HG02884 (cell line): ENCODE measurements at regions not wholly inside any gene's neighbourhood (a gene's known extent, or its start where the extent isn't known, plus 50 kb on each side); places are given as distances from the start of the nearest gene placed in this dataset.

Experiments
- ATAC-seq: cut with Tn5 transposase; IDR thresholded peaks from one replicate; pipeline ENCODE4 v1.9.1; 2021; ENCODE audit warnings: mild to moderate bottlenecking, moderate library complexity; ENCODE audit not compliant: unreplicated experiment

DNA sequence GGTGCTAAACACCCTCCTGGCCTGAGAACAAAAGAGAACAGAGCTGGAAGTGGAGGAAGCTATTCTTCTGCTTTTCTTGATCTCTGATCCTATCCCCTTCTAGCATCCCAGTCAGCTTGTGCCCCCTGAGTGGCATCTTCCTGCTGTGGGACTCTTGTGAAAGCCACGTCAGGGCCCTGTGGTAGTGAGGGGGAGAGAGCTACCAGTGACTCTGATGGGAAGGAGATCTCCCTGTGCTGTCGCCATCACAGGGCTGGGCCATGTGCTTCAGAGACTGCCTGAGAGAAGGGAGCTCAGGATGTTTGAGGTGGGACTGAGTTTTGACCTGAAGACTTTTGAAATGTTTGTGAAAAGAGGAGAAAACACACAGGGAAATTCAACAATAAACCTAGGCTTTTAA, 107.6 kb upstream of the FUT8 start:
- ATAC-seq: no peak

DNA sequence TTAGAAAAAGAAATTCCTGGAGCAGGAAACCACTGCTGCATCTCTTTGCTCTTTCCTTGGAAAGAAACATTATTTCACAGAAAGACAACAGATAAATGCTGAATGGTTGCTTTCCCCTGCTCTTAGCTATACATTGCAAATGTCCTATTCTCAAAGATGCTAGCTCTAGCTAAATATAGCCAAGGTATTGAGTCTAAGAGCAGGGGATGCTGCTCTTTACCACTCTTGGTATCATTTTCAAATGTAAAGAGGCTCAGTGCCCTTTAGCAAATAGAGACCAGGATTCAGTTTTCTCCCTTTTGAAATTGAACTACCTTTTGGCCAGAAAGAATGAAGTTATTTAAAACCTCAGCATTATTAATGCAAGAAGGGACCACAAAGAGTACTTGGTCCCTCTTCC, 104.0 kb upstream of the FUT8 start:
- no peak for ATAC-seq

DNA sequence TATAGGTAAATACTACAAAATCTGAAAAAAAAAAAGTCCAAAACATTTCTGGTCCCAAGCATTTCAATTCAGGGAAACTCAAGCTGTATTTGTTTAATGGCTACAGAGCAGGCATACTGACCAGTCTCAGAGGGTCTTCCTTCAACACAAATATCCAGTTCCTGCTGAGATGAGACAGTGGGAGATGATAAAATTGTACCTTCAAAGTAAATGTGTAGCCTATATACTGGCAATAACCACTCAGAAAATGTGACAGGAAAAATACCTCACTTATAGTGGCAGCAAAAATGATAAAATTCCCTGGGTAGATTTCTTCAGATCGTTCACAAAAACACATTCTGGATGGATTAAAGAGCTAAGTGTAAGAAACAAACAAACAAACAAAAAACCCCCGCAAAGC, 102.0 kb upstream of the FUT8 start:
- ATAC-seq: no peak

DNA sequence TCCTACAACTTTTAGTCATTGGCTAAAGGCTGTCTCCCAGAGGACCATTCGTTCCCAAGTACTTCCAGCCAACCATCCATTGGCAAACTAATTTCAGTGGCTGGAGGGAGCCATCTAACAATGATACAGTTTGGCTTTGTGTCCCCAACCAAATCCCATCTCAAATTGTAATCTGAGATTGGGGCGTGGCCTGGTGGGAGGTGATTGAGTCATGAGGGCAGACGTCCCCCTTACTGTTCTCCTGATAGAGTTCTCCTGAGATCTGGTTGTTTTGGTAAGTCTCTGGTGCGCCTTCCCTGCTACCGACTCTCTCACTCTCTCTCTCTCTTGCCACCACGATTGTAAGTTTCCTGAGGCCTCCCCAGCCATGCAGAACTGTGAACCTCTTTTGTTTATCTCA, 99.7 kb upstream of the FUT8 start:
- ATAC-seq: no peak

DNA sequence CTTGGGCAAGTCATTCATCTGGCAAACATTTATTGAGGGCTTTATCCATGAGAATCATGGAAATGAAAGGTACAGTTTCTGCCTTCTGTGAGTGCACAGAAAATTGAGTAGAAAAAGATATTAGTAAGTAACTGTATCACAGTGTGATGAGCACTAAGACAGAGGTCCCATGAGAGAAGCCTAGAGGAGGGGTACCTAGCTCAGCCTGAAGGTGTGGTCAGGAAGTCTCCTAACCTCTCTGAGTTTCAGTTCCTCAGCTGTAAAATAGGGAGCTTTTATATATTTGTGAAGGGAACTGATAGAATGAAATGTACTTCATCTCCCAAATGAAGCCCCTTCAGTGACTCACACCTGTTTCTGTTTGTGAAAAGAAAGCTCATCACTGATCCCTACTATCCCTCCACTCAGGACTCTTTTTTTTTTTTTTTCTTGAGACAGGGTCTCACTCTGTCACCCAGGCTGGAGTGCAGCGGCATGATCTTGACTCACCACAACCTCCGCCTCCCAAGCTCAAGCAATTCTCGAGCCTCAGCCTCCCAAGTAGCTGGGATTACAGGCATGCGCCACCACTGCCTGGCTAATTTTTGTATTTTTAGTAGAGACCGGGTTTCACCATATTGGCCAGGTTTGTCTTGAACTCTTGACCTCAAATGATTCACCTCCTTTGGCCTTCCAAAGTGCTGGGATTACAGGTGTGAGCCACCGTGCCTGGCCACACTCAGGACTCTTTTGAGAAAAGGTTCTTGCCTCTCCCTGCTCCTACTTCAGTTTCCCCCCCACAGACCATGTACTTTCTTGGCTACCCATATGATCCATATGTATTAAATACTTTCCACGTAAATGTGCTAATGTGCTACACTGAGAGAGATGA, 93.7 kb upstream of the FUT8 start:
- ATAC-seq: peak; percentile 65

DNA sequence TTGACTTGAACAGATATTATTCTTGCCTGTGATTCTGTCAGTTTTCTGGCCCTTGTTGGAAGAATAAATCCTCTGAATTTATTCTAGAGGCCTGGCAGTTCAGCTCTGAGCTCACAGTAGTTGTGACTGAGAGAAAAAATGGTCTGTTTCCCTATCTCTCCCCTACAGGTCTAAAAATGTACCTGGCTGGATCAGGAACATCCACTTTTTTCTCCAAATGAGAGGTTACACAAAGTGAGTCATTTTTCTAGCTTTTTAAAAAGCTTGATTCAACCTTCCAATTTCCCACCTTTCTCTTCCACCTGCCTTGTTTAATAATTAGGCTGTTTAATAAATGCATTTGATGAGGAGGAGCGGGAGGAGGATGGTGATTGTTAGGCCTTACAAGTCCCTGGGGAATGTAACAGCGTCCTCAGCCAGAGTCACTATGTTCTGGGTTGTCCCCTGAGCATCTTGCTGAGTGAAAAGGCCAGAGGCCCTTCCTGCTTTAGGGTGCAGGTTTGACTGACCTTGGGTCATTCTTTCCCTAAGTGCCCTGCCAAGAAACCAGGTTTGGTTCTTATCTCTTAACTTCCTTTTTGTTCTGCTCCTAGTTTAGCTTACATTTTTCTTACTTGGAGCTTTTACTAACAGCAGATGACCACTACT, 91.7 kb upstream of the FUT8 start:
- ATAC-seq: no peak

DNA sequence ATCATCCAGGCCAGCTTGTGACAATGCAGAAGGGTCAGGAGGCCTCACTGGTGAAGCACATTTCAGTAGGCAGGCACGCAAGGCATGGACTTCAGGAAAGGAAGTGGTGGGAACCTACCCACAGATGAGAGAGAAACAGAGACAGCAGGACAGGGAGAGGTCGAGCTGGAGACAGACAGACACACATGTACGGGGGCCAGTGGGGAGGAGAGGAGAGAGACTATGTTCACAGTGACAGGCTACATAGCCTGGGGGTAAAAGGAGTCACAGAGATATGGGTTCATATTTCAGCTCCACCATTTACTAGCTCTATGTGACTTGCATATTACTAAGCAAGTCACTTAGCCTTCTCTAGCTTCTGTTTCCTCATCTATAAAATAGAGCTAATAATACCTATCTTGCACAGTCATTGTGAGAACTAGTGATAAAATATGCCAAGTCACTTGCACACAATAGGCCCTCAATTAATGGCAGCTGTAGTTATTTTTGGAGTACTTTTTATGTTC, 91.1 kb upstream of the FUT8 start:
- ATAC-seq: peak; percentile 58

DNA sequence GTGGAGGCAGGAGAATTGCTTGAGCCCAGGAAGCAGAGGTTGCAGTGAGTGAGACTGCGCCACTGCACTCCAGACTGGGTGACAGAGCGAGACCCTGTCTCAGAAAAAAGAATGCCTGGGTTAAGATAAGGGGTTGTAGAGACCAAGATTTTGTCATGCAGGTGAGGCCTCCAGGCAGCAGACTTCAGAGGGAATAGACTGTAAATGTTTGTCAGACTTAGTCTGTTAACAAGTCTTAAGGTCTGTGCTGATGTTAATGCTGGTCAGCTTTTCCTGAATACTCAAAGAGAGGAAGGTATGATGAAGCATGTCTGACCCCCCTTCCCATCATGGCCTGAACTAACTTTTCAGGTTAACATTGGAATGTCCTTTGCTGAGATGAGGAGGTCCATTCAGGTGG, 83.0 kb upstream of the FUT8 start:
- ATAC-seq: no peak

DNA sequence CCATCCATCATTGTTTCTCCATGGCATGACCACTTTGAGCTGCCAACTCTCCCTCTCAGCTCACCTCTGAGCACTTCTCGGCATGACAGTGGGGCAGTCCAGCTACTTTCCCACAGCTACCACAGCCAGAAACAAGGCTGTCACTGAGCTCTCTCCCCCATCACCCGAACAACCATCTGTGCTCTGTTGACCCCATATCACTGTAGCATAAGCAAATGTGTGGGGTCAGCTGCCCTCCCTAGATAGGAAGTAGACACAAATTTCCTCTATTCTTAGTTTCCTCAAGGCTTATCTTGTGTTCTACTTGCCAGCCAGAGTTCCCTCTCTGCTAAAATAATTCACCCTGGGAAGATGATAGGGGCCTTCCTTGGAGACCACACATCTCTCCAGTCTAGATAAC, 82.6 kb upstream of the FUT8 start:
- ATAC-seq: no peak

DNA sequence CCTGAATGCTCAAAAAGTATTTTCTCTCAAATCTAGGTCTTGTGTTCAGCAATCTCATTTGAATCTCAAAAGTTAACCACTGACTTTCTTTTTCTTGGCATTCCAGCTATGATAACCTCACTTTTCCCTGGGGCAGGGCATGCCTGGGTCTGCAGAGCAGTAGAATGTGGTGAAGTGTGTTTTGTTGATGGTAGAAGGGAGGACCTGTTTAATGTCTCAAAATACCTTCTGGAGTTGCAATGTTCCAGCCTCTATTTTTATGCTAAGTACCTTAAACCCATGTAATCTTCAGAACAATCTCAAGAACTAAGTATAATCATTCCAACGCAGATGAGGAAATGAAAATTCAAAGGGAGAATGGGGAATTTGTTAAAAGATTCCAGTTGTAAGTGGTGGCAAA, 82.1 kb upstream of the FUT8 start:
- no peak for ATAC-seq

DNA sequence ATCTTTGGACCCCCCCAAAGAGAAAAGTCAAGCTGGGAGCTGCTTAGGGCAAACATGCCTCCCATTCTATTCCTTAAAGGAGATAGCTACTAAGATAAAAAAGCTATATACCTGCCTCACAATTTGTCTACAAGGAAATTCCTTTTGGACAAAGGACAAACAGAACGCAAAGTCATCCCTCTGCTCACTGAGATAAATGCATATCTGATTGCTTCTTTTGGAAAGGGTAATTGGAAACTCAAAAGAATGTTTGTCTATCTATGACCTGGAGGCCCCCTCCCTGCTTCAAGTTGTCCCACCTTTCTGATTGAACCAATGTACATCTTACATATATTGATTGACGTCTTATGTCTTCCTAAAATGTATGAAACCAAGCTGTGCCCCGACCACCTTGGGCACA, 80.9 kb upstream of the FUT8 start:
- no peak for ATAC-seq

DNA sequence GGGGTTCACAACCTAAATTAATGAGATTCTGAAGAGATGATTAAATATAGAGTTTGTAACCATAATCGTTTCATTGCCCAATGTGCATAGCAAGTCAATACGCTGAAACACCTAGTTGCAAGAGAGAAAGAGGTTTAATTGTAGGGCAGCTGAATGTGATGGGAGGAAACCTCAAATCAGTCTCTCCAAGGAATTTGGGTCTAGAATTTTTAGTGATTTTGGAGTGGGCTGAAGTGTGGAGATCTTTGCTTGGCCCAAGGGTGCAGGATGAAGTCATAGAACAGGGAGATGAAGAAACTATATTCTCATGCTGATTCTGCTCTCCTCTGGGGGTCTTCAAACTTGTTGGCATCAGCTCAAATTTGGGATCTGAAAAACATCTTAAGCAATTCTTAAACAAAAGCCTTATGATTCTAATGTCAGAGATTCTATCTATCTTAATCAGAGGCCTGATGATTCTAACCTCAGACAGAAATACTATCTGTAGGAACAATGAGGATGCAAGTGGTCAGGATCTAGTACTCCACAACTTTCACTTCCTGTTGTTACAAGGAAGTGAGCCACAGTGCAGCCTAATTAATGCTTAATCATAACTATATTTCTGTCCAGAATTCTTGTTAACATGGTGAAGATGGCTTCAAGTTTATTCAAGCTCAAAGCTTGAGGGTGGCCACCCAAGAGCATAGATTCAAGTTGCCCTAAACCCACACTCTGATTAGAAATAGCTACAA, 80.2 kb upstream of the FUT8 start:
- no peak for ATAC-seq

DNA sequence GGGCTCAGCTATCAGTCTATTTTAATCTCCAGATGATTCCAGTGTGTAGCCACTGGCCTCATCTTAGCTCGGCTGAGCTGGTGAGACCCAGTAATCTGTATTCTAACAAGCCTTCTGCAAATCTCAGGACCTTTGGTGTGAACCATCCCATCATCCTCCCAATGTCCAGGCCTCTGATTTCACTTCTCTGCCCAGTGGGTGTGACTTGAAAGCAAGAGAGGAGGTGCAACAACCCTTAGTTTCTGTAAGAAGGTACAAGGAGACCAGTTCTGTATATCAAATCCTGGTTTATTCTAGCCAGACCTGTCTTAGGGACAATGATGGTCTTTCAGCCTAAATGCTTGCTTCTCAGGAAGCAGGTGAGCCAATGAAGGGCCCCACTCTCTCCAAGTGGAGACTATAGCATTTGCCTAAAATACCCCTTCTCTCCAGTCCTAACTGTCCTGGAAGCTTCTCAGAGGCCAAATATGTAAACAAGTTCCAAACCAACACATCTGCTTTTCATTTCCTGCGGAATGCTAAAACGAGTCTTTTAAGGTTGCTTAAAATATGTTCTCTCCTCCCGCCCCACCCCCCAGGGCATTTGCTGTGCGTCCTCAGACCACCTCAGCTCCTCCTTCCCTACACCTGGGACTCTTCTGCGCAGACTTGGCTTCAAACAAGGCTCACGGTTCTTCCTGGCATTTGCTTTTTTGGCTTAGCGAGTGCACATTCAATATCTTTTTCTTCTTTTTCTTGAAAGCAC, 78.4 kb upstream of the FUT8 start:
- no peak for ATAC-seq

DNA sequence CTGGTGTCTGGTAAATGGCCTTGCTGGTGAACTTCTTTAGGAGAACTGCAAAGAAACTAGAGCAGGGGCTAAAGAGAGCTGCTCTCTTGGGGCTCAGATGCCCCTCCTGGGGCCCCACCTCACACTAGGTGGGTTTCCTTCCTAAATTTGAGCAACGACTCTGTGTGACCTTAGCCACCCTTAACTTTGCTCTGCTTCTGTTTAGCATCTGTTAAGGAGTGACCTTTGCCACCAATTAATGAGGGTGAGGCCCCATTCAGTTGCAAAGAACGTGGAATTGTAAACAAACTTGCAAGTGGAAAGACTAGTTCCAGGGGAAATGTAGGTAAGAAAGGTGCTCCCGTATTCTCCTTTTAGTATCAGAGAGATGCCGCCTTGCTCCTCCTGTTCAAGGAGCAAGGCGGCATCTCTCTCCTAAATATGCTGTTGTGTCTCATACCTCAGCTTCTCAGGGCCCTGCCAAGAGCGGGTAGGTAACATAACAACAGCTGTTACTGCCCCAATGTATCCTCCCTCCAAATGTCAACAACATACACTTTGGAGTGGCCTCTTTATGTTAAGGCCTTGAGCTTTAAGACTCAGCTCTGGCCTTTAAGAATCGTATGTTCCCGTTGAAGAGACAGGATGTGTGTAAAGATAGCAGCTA, 77.6 kb upstream of the FUT8 start:
- ATAC-seq: no peak

DNA sequence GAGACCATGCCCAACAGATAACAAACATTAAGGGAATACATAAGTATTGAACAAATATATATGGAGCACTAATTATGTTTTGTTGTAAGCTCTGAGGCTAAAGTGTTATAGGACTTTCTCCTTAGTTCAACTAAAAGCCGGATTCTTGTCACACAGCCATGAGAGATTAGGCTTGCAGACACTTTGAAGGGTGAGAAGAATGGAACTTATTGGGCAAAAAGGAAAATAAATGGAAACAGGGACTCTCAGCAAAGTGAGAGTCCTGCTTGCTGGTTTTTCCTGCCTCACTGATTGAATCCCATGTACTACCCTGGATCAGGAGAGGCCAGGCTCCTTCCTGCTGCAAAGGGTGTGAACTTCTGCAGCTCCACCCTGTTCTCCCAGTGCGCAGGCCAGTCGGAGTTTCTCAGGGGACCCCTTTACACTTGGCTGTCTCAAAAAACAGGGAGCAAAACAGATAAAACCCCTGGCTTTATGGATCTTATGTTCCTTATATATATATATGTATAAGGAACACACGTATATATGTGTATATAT, 77.1 kb upstream of the FUT8 start:
- no peak for ATAC-seq

DNA sequence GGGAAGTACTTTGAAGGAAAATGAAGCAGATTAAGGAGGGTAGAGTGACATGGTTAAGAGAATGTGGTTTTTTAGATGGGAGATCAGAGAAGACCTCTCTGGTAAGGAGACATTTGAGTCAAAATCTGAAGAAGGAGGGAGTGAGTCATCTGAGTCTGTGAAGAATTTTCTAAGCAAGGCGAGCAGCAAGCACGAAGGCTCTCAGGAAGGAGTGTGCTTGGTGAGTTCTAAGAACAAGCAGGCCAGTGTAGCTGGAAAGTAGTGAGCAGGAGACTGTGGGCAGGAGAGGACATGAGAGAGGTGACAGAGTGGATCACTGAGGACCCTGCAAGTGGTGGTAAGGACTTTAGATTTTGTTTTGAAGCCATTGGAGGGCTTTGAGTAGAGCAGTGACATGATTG, 76.3 kb upstream of the FUT8 start:
- peak; percentile 78 for ATAC-seq

DNA sequence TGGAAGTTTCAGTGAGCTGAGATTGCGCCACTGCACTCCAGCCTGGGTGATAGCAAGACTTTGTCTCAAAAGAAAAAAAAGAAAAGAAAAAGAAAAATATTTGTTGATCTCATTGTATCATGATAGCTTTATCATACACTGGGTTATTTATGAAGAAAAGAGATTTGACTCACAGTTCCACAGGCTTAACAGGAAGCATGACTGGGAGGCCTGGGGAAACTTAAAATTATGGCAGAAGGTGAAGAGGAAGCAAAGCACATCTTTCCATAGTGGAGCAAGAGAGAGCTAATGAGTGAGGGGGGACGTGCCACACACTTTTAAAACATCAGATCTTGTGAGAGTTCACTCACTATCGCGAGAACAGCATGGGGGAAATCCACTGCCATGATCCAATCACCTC, 72.7 kb upstream of the FUT8 start:
- ATAC-seq: no peak

DNA sequence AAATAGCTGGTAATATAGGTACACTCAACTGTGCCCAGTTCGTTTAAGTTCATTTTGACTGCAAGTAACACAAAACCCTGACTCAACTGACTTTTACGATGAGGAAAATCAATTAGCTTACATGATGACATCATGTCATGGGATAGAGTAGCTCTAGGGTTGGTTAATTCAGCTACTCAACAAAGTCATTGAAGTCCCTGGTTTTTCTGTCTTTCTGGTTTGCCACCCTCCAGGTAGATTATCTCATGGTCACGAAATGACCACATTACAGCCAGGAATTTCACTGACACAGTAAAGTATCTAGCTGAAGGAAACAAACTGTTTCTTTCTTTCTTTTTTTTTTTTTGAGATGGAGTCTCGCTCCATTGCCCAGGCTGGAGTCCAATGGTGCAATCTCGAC, 68.5 kb upstream of the FUT8 start:
- no peak for ATAC-seq

DNA sequence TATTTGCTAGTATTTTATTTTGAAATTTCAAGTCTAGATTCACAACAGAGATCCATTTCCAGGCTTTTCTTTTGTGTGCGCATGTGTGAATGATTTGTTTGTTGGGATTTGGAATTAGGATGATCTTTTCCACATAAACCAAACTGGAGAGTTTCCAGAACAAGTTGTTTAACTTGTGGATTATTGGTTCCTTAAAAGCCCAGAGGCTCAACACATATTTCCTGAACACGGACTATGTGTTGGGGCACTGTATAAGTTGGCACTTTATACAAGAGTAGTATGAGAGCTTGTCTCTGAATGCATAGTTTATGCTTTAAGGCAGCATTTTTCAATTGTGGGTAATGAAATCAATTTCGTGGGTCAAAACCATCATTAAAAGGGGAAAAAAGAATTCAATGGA, 67.3 kb upstream of the FUT8 start:
- no peak for ATAC-seq

DNA sequence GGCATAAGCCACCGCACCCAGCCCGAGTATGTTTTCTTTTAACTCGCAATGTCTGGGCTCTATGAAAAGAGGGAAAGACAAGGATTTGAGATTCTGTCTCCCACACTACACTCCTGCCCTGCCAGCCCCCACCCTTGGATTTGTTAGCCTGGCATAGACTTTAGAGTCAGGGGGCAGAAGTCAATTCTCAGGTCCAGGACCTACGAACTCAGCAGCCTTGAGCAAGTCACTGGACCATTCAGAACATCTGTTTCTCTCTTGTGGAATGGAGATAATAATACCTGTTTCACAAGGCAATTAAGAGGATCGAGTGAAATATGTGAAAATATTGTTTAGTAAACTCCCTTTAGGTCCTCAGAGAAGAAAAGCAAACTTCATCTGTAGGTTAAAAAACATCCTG, 66.1 kb upstream of the FUT8 start:
- ATAC-seq: no peak
